HL-60 (cell line): ENCODE measurements at regions not wholly inside any gene's neighbourhood (a gene's known extent, or its start where the extent isn't known, plus 50 kb on each side); places are given as distances from the start of the nearest gene placed in this dataset.

Source experiments
- DNase-seq, 2 experiments: peaks; one replicate each; pipeline ENCODE4 v3.0.0-alpha.2; 2010 to 2020; ENCODE audit warnings: low read depth in 1 of 2, low spot score in 1 of 2
- H3K27ac ChIP-seq: fragments of 250-450 bp; sonication (Bioruptor Pico); replicated peaks from 2 replicates; pipeline ENCODE4 v1.5.1; 2020; ENCODE audit warnings: mild to moderate bottlenecking, moderate library complexity
- H3K27me3 ChIP-seq: fragments of 250-450 bp; sonication (Bioruptor Pico); 2 replicates; pipeline ENCODE4 v1.5.1; 2021; ENCODE audit warnings: mild to moderate bottlenecking, moderate library complexity; ENCODE audit not compliant: insufficient read depth, poor library complexity, severe bottlenecking
- H3K4me3 ChIP-seq: replicated peaks from 2 replicates; pipeline ENCODE4 v1.5.1; 2011; ENCODE audit warnings: mild to moderate bottlenecking, control low read depth, low read length; ENCODE audit not compliant: insufficient read depth
- CTCF ChIP-seq: IDR thresholded peaks from one replicate; pipeline ENCODE4 v1.5.1; 2011; ENCODE audit warnings: low read length, control low read depth, inconsistent platforms; ENCODE audit not compliant: insufficient read depth
- GABPA ChIP-seq: IDR thresholded peaks from 2 replicates; pipeline ENCODE4 v1.6.1; 2012; ENCODE audit warnings: low read depth
- POLR2AphosphoS5 ChIP-seq: IDR thresholded peaks from 2 replicates; pipeline ENCODE4 v1.6.1; 2012; ENCODE audit warnings: low read depth
- REST ChIP-seq: IDR thresholded peaks from 2 replicates; pipeline ENCODE4 v1.6.1; 2012; ENCODE audit warnings: low read depth; ENCODE audit not compliant: insufficient replicate concordance
- SPI1 ChIP-seq: IDR thresholded peaks from 2 replicates; pipeline ENCODE4 v1.6.1; 2012; ENCODE audit warnings: low read depth, mild to moderate bottlenecking, borderline replicate concordance

GRCh38 chr11:116605543-116606459 lies 167.0 kb downstream of the BUD13 start:
- DNase-seq: peak; percentile 12 to 37
- no peak overlapping the region for H3K27ac ChIP-seq
- no peaks in the 10 kb centered on the region for H3K27me3 ChIP-seq
- TF ChIP-seq REST: peak; percentile 99
- TF ChIP-seq CTCF: peak; percentile 22
- TF ChIP-seq SPI1: no peak
- TF ChIP-seq POLR2AphosphoS5: no peak
- no peak for TF ChIP-seq GABPA
- no peak overlapping the region for H3K4me3 ChIP-seq

- no peak overlapping the region for H3K27ac ChIP-seq
- no peaks in the 10 kb centered on the region for H3K27me3 ChIP-seq
- no peak overlapping the region for H3K4me3 ChIP-seq
- DNase-seq: no peak
- TF ChIP-seq CTCF: no peak
- TF ChIP-seq GABPA: no peak
- no peak for TF ChIP-seq SPI1
- TF ChIP-seq REST: no peak
- TF ChIP-seq POLR2AphosphoS5: no peak
Measured at GRCh38 chr11:116603728-116604323, 169.0 kb downstream of the BUD13 start.

GRCh38 chr11:116602637-116602942 lies 170.2 kb downstream of the BUD13 start:
- Histone ChIP-seq H3K27ac (no peak overlapping the region), H3K4me3 (no peak overlapping the region), H3K27me3 (no peaks in the 10 kb centered on the region)
- no peak for DNase-seq
- TF ChIP-seq POLR2AphosphoS5: no peak
- TF ChIP-seq GABPA: no peak
- no peak for TF ChIP-seq CTCF
- TF ChIP-seq SPI1: no peak
- no peak for TF ChIP-seq REST
